ENCODE measurements at regions not wholly inside any gene's neighbourhood (a gene's known extent, or its start where the extent isn't known, plus 50 kb on each side); places are given as distances from the start of the nearest gene placed in this dataset.

- no peak for DNase-seq
These were observed 193.9 kb upstream of the KCNG1 start for GRCh38 chr20:51216850-51217249.

DNA sequence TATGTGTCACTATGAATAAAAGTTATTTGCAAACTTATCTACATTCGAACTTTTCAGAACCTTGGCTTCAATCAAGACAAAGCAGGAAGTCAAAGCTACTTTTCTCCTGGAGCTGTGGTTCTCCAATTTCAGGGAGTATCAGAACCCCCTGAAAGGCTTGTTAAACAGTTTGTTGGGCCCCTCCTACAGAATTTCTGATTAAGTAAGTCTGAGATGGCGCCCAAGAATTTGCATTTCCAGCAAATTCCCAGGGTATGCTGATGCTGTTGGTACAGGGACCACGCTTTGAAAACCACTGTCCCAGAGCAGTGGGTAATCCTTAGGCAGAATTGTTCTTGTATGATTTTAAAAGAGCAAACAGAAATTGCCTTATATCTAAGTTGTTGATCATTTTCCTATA lies 189.9 kb upstream of the KCNG1 start:
- DNase-seq, result no peak

DNA sequence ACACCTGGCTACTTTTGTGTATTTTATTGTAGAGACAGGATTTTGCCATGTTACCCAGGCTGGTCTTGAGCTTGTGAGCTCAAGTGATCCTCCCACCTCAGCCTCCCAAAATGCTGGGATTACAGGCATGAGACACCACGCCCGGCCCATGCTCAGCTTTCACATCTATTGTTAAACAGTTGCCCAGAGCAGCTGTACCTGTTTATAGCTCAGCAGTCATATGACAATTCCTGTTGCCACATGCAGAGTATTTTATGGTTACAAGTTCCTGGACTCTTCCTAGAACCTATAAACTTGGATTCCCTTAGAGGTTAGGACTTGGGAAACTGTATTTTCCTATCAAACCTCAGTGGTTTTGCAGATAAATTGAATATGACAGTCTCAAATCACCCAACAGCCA lies 188.3 kb upstream of the KCNG1 start:
- DNase-seq, result no peak

DNA sequence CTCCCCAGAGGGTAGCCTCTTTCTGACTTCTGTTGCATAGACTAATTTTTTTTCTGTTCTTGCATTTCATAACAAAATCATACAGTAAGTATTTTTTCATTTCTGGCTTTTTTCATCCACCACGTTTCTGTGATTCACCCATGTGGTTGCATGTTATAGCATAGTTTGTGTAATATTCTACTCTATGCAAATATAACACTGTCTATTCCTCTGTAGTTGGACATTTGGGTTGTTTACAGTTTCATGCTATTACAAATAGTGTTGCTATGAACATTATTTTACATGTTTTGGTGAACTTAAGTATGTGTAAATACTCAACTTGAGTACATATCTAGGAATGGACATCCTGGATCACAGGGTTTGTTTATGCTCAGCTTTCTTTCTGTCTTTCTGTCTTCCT lies 187.2 kb upstream of the KCNG1 start:
- DNase-seq, result no peak

DNA sequence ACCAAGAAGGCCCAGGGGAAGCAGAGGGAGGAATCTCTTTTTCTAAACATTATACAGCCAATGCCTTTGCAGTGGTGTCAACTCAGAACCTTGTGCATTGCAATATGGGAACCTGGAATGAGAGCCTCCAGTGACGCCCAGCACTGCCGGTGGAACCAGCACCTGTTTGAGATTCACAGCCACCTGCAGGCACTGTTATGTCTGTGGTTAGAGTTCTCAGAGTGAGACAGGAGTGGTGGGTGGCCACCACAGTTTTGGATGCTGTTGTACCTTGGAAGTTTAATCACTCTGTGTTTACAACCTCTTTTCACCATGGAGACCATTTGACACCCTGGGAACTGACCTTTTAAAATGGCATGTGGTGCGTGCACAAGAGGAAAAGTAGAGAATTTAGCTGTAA lies 185.3 kb upstream of the KCNG1 start:
- no peak for DNase-seq

- DNase-seq, result no peak
These were observed 183.2 kb upstream of the KCNG1 start for GRCh38 chr20:51206032-51206662.

DNA sequence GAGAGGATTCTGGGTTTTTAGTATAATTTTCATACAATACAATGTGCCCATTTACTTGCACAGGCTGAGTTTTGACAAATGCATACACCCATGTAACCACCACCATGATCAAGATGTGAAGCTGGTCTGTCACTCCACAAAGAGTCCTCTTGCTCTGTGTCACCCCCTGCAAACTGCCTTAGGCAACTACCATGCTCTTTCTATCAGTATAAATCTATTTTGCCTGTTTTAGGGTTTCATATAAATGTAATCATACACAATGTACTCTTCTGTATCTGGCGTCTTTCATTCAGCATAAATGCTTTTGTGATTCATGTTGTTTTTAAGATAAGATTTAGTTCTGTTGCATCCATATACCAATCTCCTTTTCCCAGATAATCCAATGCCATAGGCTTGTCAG lies 181.9 kb upstream of the KCNG1 start:
- no peak for DNase-seq

GRCh38 chr20:51204051-51204715 lies 181.3 kb upstream of the KCNG1 start:
- no peak for DNase-seq

DNA sequence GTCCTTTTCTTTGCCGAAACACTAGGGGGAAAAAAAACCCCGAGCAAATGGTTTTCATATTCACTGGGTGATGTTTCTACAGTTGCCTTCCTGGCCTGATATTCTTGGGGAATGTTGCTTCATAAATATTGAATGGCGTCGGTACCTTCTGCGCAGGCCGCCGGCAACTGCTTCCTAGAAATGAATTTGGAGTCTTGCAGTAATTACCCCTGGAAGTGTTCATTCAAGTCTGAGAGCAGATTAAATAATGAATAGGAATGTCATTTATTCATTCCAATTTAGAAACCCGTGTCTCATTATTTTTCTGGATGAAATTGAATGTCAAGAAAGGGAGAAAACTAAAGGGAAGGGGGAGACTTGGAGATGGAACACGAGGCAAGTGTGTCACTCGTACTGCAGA lies 179.4 kb upstream of the KCNG1 start:
- no peak for DNase-seq

DNA sequence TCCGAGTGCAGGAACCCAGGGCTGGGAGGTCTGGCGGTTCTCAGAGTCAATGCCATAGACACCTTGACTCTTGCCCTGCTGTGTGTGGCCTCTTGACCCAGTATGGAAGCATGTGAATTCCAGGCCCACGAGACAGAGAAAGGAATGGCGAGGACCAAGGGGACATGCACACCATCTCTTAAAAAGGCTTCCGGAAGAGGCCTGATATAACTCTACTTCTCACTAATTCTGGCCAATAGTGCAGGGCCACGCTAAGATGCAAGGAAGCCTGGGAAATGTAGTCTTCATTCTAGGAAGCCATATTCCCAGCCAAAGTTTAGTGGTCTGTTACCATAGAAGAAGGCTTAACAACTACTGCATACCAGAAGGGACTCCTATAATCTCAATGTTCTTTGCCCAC lies 177.0 kb upstream of the KCNG1 start:
- no peak for DNase-seq

GRCh38 chr20:51198876-51199523 lies 176.1 kb upstream of the KCNG1 start:
- DNase-seq, result no peak

DNA sequence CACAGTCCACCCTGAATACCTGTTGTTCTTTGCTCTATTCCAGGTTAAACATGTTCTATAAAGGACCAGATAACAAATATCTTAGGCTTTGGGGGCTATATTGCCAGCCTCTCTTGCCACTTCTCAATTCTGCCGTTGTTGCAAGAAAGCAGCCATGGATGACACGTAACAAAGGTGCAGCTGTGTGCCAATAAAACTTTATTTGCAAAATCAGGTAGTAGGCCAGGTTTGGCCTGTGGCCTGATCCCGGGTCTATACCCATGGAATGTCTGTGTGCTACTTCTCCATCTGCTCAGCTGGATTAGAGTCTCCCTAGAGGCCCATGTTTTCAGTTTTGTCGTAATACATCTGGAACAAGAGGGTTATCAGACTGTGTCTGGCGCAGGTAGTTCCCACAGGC lies 175.3 kb upstream of the KCNG1 start:
- DNase-seq, result no peak

GRCh38 chr20:51196991-51197651 lies 174.2 kb upstream of the KCNG1 start:
- no peak for DNase-seq

DNA sequence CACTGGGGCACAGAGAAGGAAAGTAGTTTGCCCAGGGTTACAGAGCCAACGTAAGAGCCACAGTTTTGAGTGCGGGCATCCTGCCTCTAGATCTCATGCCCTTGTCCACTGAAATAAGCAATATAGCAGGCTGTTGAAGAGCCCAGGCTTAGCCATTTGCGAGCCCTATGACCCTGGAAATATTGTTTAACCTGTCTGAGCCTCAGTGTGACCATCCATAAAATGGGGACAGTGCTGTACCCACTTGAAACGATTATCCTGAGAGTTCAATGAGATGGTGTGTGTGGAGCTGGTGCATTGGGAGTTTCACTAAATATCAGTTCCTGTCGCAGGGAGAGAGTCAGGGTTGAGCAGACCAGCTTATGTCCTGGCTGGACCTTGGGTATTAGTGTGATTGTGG lies 173.1 kb upstream of the KCNG1 start:
- DNase-seq, result no peak

DNA sequence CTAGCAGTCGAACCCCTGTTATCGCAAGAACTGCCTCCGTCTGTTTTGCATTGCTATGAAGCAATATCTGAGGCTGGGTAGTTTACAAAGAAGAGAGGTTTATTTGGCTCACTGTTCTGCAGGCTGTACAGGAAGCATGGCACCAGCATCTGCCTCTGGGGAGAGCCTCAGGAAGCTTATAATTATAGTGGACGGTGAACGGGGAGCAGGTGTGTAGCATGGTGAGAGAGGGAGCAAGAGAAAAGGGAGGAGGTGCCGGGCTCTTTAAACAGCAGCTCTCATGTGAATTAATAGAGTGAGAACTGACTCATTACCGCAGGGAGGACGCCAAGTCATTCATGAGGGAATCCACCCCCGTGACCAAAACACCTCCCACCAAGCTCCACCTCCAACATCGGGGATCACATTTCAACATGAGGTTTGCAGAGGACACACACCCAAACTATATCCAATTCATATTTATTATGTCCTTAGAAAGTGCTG lies 172.6 kb upstream of the KCNG1 start:
- DNase-seq, result no peak

DNA sequence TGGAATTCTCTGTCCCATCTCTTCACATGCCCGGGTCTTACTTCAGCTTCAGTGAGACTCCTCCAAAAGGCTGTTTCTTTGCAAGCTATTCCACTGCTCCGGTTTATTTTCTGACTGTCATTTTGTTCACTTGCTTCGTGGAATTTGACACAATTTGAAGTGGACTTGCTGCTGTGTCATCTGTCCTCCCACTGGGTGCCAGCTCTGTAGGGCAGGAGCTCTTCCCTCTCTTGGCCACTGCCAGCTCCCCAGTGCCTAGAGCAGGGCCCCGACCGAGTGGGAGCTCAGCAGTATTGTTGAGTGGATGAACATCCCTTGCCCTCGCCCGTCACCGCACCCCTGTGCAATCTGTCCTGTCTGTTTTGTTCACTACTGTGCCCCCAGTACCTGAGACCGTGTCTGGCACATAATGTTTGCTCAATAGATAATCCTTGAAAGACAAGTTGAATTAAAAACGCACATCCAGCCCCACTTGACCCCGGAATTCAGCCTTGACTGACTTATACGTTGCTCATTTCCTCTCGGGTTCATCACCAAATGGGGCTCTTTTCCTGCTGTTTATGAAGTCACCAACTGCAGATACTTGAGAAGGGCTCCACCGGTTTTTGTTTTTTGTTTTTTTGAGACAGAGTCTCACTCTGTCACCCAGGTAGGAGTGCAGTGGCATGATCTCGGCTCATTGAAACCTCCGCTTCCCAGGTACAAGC lies 170.3 kb upstream of the KCNG1 start:
- DNase-seq, result no peak

DNA sequence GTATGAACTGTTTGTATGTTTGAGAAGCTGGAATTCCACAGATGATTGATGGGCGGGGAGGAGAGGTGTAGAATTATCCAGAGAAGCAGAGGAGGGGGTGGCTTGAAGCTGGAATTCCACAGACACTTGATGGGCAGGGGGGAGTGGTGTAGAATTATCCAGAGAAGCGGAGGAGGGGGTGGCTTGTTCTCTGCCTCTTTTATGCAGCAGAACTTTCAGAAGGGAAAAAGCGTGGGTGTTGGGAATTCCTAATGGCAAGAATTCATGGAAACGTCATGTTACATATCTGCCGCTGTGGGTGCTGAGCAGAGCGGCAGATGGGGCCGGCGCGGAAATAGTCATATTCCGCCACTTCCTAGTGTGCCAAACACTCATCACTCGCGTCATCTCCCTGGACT lies 167.9 kb upstream of the KCNG1 start:
- no peak for DNase-seq

- no peak for DNase-seq
These were observed 167.2 kb upstream of the KCNG1 start for GRCh38 chr20:51189814-51190782.

DNA sequence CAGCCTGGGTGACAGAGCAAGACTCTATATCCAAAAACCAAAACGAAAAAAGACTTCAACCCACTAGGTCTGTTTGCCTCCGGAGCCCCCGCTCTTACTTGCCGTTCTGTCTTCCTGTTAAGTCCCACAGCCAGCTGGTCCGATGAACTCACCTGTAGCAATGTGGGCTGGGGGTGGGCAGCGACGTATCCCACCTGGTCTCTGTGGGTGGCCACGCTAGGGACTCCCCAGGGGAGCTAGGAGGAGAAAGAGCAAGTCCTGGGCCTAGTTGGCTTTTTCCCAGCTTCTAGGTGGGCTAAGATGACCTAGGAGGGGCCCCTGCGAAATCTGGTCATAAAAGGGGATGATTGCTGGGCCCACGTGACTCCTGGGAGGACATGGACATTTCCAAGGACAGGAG lies 166.0 kb upstream of the KCNG1 start:
- no peak for DNase-seq

GRCh38 chr20:51187261-51187660 lies 164.4 kb upstream of the KCNG1 start:
- DNase-seq, result no peak

- DNase-seq, result no peak
These were observed 163.0 kb upstream of the KCNG1 start for GRCh38 chr20:51185861-51186260.

GRCh38 chr20:51185277-51185676 lies 162.4 kb upstream of the KCNG1 start:
- no peak for DNase-seq
